Skeletal muscle tissue (tissue), 3 donors: ENCODE measurements at regions not wholly inside any gene's neighbourhood (a gene's known extent, or its start where the extent isn't known, plus 50 kb on each side); places are given as distances from the start of the nearest gene placed in this dataset.
"Not testable (repeated sequence)": the region's sequence is repeated elsewhere in the genome, so short reads cannot be mapped to it uniquely, and the experiment has no call there.

Experiments
- H3K27ac ChIP-seq: one replicate; pipeline ENCODE4 v1.7.0; 2013; ENCODE audit warnings: mild to moderate bottlenecking, low read depth, low read length, inconsistent platforms
- H3K27me3 ChIP-seq, 3 donors: one replicate each; pipeline ENCODE4 v1.7.0; 2013; ENCODE audit warnings: low read length in 3 of 3; ENCODE audit not compliant: control insufficient read depth in 3 of 3, insufficient read depth in 3 of 3
- H3K36me3 ChIP-seq, 3 donors: one replicate each; pipeline ENCODE4 v1.7.0; 2013; ENCODE audit warnings: low read length in 3 of 3; ENCODE audit not compliant: control insufficient read depth in 3 of 3, insufficient read depth in 3 of 3
- H3K4me1 ChIP-seq, 3 donors: one replicate each; pipeline ENCODE4 v1.7.0; 2013; ENCODE audit warnings: low read length in 3 of 3, mild to moderate bottlenecking in 3 of 3; ENCODE audit not compliant: control insufficient read depth in 3 of 3, insufficient read depth in 3 of 3
- H3K4me3 ChIP-seq, 3 donors: one replicate each; pipeline ENCODE4 v1.7.0; 2013; ENCODE audit warnings: low read length in 3 of 3
- H3K9ac ChIP-seq, 3 donors: one replicate each; pipeline ENCODE4 v1.7.0; 2013; ENCODE audit warnings: low read length in 3 of 3, mild to moderate bottlenecking in 3 of 3, moderate library complexity in 2 of 3, low read depth in 1 of 3
- H3K9me3 ChIP-seq, 3 donors: one replicate each; pipeline ENCODE4 v1.7.0; 2013; ENCODE audit warnings: low read length in 3 of 3; ENCODE audit not compliant: control insufficient read depth in 3 of 3
- donor health status: Osteomylitis.

DNA sequence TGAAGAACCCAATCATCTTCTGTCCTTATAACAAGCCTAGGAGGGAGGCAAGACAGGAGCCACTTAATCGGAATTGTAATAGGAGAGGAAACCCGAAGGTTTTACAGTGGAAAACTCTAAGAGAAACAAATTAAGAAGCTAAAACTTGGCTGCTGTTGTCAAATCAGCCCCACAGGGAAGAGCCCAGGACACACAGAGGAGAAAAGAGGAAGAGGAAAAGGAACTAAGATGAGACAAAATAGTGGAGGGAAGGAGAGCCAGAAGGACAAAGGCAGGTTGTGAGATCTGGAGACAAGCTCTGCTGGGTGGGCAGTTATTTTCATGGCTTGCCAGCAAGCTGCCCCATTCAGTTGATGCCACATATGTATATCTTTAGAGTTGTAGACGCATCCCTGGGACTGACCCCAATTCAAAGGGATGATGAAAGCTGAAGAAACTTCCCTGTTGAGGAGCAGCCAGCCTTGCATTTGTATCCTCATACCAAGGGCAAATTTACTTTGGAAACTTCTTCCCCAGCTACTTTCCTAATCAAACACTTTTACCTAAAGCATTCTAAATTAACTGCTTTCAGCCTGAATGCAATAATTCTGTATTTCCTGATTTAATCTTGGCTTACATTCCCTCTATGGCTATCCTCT, 499.8 kb upstream of the MEIS1 start:
- Histone ChIP-seq H3K36me3 (no peaks in the 10 kb centered on the region), H3K4me1 (no peaks in the 10 kb centered on the region), H3K27ac (no peak overlapping the region), H3K4me3 (no peak overlapping the region), H3K27me3 (no peaks in the 10 kb centered on the region), H3K9me3 (no peaks in the 10 kb centered on the region), H3K9ac (no peak overlapping the region)

DNA sequence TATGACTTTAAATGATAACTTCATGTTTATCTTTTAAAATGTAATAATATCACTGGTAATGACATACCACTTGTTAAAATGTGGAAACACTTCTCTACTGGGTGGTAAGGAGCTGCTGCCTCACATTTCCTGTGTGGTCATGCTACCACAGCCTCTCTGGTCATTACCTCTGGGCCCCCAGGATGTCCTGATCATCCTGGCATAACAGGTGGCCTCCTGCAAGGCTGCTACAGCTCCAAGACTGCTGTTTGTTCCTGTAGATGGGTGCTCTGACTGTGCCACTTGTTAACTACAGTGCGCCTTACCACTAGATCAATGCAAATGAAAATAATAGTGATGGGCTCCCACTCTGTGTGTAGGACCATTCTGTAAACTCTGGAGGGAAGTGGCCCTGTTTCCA, 500.2 kb upstream of the SPRED2 start:
- Histone ChIP-seq H3K9me3 (no peaks in the 10 kb centered on the region), H3K36me3 (no peaks in the 10 kb centered on the region), H3K4me1 (no peaks in the 10 kb centered on the region), H3K4me3 (no peak overlapping the region), H3K27ac (no peak overlapping the region), H3K9ac (no peak overlapping the region), H3K27me3 (no peaks in the 10 kb centered on the region)

DNA sequence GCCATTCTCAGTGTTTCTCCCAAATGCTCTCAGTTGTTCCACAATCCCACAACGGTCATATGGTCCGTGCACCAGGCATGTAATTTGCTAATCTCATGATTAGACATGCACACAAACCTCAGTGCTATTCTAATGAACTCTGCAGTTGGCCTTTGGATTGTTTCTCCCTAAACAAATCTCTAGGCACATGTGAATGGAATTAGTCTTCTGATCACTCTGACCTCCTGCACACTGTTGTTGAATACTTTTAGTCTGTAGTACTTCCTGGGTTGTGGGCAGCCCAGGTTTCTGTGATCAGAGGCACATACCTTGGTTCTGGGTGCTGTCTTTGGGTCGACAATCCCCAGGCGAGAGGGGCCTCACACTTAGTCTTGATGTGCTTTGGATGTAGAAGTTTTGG, 498.7 kb upstream of the SPRED2 start:
- H3K9me3 ChIP-seq = no peaks in the 10 kb centered on the region
- no peaks in the 10 kb centered on the region for H3K27me3 ChIP-seq
- H3K9ac ChIP-seq = no peak overlapping the region
- H3K36me3 ChIP-seq = no peaks in the 10 kb centered on the region
- H3K4me3 ChIP-seq = no peak overlapping the region
- H3K27ac ChIP-seq = no peak overlapping the region
- H3K4me1 ChIP-seq = no peaks in the 10 kb centered on the region

DNA sequence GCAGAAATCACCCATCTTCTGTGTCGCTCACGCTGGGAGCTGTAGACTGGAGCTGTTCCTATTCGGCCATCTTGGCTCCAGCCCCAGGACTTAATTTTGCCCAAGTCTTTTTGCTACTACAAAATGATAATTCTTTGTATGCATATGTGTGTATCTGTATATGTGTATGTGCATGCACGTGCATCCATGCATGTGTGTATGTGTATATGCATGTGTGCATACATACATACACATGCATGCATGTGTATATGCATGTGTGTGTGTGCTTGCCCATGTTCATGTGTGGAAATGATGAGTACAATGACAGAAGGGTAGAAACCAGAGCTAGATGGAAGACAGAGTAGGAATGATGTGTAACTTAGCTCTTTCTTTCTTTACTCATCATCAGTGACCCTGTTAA, 497.9 kb upstream of the SPRED2 start:
- no peak overlapping the region for H3K27ac ChIP-seq
- no peaks in the 10 kb centered on the region for H3K27me3 ChIP-seq
- H3K4me3 ChIP-seq = no peak overlapping the region
- H3K9me3 ChIP-seq = no peaks in the 10 kb centered on the region
- H3K36me3 ChIP-seq = no peaks in the 10 kb centered on the region
- H3K9ac ChIP-seq = no peak overlapping the region
- H3K4me1 ChIP-seq = no peaks in the 10 kb centered on the region

DNA sequence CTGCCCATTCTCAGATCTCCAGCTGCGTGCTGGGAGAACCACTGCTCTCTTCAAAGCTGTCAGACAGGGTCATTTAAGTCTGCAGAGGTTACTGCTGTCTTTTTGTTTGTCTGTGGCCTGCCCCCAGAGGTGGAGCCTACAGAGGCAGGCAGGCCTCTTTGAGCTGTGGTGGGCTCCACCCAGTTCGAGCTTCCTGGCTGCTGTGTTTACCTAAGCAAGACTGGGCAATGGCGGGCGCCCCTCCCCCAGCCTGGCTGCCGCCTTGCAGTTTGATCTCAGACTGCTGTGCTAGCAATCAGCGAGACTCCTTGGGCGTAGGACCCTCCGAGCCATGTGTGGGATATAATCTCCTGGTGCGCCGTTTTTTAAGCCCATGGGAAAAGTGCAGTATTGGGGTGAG, 497.3 kb upstream of the SPRED2 start:
- not testable (repeated sequence) for H3K4me1 ChIP-seq, H3K36me3 ChIP-seq, H3K27me3 ChIP-seq, H3K9ac ChIP-seq, H3K9me3 ChIP-seq, H3K27ac ChIP-seq, H3K4me3 ChIP-seq

DNA sequence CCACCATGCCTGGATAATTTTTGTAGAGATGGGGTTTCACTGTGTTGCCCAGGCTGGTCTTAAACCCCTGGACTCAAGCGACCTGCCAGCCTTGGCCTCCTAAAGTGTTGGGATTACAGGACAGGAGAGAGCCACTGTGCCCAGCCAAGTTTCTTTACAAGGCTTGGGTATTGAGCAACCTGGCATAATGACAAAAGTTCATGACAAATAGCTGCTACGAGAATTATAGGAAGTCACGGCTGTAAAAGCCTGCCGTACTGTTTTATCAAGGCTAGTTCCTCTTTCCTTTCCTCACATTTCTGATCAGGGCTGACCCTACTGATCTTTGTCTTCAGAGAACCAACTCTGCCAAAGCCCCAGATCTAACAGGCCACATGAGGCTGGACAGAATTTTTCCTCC, 490.4 kb upstream of the SPRED2 start:
- no peaks in the 10 kb centered on the region for H3K9me3 ChIP-seq
- peaks cover 0 to 6% (median 0%) of the 10 kb centered on the region in 3 donors for H3K4me1 ChIP-seq
- H3K27me3 ChIP-seq = no peaks in the 10 kb centered on the region
- no peaks in the 10 kb centered on the region for H3K36me3 ChIP-seq
- no peak overlapping the region for H3K4me3 ChIP-seq
- no peak overlapping the region for H3K9ac ChIP-seq
- H3K27ac ChIP-seq = no peak overlapping the region

DNA sequence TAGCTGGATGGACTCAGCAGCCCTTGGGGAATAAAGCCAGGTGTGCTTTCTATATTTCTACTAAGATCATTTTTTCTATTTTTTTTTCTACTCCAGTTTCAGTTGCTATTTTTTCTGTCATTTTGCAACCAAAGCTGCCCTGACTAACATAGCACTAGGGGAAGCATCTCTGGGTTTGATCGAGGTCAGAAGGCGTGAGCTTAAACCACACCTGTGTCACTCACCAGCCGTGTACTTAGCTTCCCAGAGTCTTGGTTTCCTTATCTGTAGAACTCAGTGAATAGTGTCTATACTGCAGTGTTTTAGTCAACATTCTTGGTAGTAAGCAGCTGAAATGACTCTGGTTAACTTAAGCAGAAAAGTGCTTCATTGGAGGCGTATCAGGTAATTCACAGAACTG, 489.6 kb upstream of the SPRED2 start:
- Histone ChIP-seq H3K4me1 (peaks cover 0 to 6% (median 0%) of the 10 kb centered on the region in 3 donors), H3K27ac (no peak overlapping the region), H3K4me3 (no peak overlapping the region), H3K36me3 (no peaks in the 10 kb centered on the region), H3K27me3 (no peaks in the 10 kb centered on the region), H3K9ac (no peak overlapping the region), H3K9me3 (no peaks in the 10 kb centered on the region)

DNA sequence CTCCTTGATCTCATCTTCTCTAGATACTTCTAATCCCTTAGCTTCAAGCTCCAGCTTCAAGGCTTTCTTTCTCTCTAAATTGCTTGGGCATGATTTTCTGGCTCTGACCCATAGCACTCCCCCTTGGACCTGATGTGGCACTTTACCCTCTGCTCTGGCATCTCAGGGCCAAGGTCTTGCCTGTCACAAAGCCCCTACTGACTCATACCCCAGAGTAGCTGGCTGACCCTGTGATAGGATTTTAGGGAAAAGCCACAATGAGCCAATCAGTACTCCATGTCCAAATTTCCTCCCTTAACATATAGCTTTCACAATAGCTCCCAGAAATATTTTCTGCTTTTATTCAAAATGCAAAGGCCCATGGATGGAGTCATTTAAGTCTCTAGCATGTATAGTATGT, 488.7 kb upstream of the SPRED2 start:
- Histone ChIP-seq H3K4me3 (no peak overlapping the region), H3K27me3 (no peaks in the 10 kb centered on the region), H3K9ac (no peak overlapping the region), H3K9me3 (no peaks in the 10 kb centered on the region), H3K4me1 (peaks cover 0 to 6% (median 0%) of the 10 kb centered on the region in 3 donors), H3K27ac (no peak overlapping the region), H3K36me3 (no peaks in the 10 kb centered on the region)

DNA sequence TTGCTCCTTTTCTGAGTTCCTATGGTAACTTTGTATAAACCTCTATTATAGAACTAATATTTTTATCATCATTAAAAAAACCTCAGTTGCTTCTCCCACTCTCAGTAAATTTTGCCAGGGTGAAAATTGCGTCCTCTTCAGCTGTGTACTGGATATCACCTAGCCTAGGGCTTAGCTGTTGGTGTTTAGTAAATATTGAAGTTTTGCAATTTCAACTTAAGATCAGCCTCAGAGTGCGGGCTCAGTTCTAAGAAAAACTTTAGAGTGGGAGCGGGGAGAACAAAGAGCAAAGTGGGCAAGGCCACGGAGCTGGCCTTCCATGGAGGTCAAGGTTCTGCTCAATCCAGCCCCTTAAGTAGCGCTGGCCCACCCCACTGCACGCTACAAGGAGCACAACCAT, 488.3 kb upstream of the SPRED2 start:
- peaks cover 0 to 6% (median 0%) of the 10 kb centered on the region in 3 donors for H3K4me1 ChIP-seq

DNA sequence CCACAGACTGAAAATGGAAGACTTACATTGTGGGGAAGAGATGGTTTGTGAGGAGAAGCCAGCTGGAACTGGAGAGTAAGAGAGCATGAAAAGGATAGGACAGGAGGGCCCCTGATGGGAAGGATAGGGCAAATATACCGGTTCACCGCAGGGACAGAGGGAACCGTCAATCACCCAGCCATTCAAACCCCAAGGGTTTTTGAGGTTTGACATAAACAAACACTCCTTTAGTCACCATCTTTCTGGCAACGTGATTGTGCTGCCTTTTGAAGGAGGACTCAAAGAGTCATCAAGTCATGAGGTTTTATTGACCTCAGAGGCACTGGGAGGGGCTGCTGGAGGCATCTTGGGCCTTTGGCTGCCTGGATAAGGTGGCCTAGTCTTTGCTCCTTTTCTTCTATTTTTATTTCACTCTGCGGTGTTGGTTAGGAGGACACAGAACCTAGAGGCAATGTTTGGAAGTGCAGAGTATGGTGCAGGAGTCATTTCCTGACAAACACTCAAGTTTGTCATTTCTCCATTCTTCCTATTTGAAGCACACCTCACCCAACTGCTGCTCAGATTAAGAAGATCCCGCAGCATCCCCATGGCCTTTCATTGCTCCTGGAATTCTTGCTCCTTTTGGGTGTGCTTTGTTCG, 487.3 kb upstream of the SPRED2 start:
- Histone ChIP-seq H3K27ac (no peak overlapping the region), H3K27me3 (no peaks in the 10 kb centered on the region), H3K36me3 (no peaks in the 10 kb centered on the region), H3K9ac (no peak overlapping the region), H3K9me3 (no peaks in the 10 kb centered on the region), H3K4me3 (no peak overlapping the region), H3K4me1 (peaks cover 0 to 6% (median 0%) of the 10 kb centered on the region in 3 donors)

More for the DNA sequence above, 488.3 kb upstream of the SPRED2 start:
- H3K27ac ChIP-seq = no peak overlapping the region
- H3K27me3 ChIP-seq = no peaks in the 10 kb centered on the region
- H3K4me3 ChIP-seq = no peak overlapping the region
- H3K9me3 ChIP-seq = no peaks in the 10 kb centered on the region
- no peak overlapping the region for H3K9ac ChIP-seq
- no peaks in the 10 kb centered on the region for H3K36me3 ChIP-seq
